Right ventricle myocardium superior (tissue), 1 donor: ENCODE measurements at regions not wholly inside any gene's neighbourhood (a gene's known extent, or its start where the extent isn't known, plus 50 kb on each side); places are given as distances from the start of the nearest gene placed in this dataset.

Experiments used
- ATAC-seq: fragments of 200-7000 bp; cut with Tn5 transposase; one replicate; pipeline ENCODE4 v1.9.1; 2020; ENCODE audit warnings: mild to moderate bottlenecking; ENCODE audit not compliant: poor library complexity
- DNase-seq: peaks from one replicate; pipeline ENCODE4 v3.0.0-alpha.2; 2020
- intact Hi-C: fragments of 100-400 bp; cut with DNase I; formaldehyde crosslinking; loops from one replicate; pipeline ENCODE4 v1.11.2; 2022
- donor health status: DM: no; HTN: yes; CAD: no; lungs with severe emphysema.

GRCh38 chr1:239322369-239322768 lies 64.0 kb upstream of the CHRM3 start:
- intact Hi-C loops: no loop called here
- ATAC-seq: no peak
- no peak for DNase-seq

DNA sequence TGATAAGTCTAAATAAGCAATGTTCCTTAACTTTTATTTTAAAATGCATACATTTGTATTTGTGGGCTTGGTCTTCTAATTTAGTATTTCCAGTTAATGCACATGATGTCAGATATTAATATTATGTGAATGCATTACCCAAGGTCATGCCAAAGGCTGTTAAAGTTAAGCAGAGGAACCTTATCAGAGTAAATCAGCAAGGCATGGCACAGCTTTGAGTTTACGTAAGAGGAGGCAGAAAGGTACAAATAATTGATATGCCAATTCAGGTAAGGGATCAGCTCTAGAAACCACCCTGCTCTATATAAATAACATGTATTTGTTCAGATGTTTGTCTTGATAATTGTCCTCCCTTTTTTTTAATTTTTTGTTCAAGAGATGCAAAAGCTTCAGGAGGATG lies 64.5 kb upstream of the CHRM3 start:
- DNase-seq: no peak
- intact Hi-C loops: no loop called here
- ATAC-seq: no peak

DNA sequence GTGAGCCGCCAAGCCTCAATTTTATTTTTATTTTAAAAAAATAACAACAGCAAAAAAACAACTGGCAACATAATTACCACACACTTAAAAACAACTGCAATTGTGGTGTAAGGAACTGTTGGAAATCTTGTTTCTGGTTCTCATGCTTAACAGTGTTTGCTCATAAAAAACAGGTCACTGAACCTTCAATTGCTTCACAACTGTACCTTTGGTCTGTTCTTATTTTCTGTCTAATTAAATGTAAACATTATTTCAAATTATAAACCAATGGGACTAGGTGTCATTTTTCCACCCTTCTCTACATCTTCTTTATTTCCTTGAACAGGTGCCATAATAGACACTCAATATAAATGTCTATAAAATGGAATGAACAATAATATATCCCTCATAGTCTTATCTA lies 68.4 kb upstream of the CHRM3 start:
- ATAC-seq: no peak
- no peak for DNase-seq
- intact Hi-C loops: no loop called here

DNA sequence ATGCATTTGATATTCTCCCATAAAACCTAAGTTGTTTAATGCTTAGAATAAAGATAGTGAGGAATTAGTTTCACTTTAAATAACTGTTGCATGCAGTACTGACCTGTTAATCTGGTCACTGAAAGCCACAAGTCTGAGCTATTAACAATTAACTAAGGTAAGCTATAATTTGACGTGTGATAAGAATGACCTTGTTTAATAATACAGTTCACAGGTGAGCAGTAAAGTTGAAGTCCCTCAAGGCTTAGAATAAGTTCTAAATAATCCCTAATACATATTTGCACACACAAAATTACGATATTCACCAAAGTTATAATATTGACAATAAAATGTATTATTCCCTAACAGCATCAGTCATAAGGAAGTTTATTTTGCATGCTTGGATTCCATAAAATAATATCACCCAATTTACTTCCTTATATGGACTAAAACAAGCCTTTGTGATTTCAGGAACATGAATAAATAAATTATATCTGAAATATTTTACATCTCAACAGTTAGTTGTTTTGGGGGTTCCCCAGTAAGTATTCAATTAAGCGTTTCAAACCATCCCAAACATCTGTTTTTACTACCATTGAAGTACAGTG lies 70.6 kb upstream of the CHRM3 start:
- no peak for ATAC-seq
- intact Hi-C loops: no loop called here
- no peak for DNase-seq

DNA sequence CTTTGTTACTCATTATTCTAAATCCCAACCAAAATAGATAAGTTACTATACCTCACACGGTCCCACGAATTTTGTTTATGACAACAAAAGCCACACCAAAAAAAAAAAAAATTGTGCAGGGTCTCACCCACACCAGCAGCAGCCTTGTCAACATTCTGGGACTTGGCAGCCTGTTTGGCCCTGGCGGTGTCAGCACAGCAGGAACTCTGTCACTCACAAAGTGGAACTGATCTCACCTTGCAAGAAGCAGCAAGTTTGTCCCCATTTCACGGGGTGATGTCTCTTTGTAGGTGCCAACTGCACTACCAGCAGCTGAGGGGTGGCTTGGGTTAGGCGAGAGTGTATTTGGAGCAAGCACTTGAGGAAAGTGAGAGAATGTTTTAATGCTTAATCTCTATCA lies 75.0 kb upstream of the CHRM3 start:
- DNase-seq (no peak), ATAC-seq (no peak)
- intact Hi-C loops: no loop called here

DNA sequence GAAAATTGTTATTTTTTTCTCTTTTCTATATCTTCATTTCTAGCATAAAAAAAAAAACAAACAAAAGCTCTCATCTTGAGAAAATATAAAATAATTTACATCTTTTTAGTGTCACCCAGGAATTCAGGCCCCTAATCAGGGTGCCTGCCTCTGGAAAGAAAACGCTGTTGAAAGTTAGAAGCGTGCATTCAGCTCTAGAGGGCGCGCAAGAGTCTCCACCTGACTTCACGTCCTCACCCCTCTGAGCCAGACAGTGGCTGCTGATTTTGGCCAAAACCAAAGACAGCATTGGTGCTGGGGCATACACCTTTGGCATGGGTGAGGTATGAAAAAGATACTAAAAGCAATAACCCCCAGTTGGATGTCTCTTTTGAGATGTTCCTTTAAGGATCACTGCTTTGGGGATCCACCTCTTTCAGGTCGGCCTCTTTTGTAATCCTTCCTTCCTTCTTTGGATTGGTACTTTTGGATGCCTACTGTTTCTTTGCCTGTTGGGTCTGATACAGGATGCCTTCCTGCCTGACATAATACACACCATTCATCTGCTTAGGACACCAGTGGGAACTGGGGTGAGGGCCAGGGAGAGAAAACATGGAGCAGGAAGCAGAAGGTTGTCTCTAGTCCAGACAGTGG lies 77.6 kb upstream of the CHRM3 start:
- ATAC-seq: no peak
- no peak for DNase-seq
- intact Hi-C loops: no loop called here

- intact Hi-C loops: no loop called here
- no peak for DNase-seq
- no peak for ATAC-seq
These were observed 78.5 kb upstream of the CHRM3 start for GRCh38 chr1:239307886-239308285.

DNA sequence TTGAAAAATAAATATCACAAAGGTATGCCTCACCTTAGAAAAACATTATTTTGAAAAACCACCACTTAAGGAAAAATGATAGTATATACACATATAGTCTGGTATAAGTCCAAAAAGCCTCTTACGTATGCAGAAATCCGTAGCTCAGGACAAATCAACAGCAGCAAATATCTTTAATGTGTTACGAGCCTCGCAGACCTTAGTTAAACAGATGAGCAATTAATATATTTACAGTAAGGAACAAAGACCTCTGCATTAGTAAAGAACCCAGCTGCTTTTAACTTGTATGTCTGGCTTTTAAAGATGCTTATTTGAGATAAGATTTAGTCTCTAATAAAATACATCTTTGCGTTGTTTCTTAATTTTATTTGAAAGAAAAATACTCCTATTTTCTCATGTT lies 79.9 kb upstream of the CHRM3 start:
- intact Hi-C loops: no loop called here
- DNase-seq: no peak
- ATAC-seq: no peak

DNA sequence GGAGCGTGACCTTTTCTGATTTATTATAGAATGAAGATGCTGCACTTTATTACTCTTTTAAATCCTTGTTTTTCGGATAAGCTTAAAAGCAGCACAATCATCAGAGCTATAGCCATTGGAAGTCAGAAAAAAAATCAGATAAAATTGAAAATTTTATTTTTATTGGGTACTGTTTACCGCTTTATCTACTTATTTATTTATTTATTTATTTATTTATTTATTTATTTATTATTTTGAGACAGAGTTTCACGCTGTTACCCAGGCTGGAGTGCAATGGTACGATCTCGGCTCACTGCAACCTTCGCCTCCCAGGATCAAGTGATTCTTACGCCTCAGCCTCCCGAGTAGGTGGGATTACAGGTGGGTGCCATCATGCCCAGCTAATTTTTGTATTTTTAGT lies 83.1 kb upstream of the CHRM3 start:
- DNase-seq (no peak), ATAC-seq (no peak)
- intact Hi-C loops: no loop called here

- ATAC-seq: no peak
- intact Hi-C loops: no loop called here
- DNase-seq: no peak
These were observed 83.7 kb upstream of the CHRM3 start for GRCh38 chr1:239302696-239303095.

- intact Hi-C loops: no loop called here
These were observed 85.1 kb upstream of the CHRM3 start for GRCh38 chr1:239301251-239301650.

DNA sequence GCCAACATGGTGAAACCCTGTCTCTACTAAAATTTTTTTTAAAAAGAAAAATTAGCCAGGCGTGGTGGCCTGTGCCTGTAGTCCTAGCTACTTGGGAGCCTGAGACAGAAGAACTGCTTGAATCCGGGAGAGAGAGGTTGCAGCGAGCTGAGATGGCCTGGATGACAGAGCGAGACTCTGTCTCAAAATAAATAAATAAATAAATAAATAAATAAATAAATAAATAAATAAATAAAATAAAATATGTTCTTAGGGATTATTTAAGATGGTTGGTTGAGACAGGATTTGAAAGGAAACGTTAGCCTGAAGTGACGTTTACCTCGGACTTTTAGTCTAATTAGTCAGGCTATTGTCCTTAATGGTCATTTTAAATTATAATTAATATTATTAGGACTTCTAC lies 88.5 kb upstream of the CHRM3 start:
- ATAC-seq: no peak
- intact Hi-C loops: no loop called here
- DNase-seq: no peak

More at GRCh38 chr1:239301251-239301650, 85.1 kb upstream of the CHRM3 start:
- ATAC-seq (no peak), DNase-seq (no peak)

GRCh38 chr1:239293350-239294110 lies 92.8 kb upstream of the CHRM3 start:
- no peak for ATAC-seq
- DNase-seq: no peak
- intact Hi-C loops: no loop called here

- DNase-seq (no peak), ATAC-seq (no peak)
- intact Hi-C loops: no loop called here
These were observed 97.4 kb upstream of the CHRM3 start for GRCh38 chr1:239288820-239289554.

GRCh38 chr1:239287296-239287695 lies 99.1 kb upstream of the CHRM3 start:
- DNase-seq: no peak
- no peak for ATAC-seq
- intact Hi-C loops: no loop called here

GRCh38 chr1:239283216-239283615 lies 103.2 kb upstream of the CHRM3 start:
- ATAC-seq: no peak
- intact Hi-C loops: no loop called here
- no peak for DNase-seq

- no peak for ATAC-seq
- DNase-seq: no peak
- intact Hi-C loops: no loop called here
These were observed 104.0 kb upstream of the CHRM3 start for GRCh38 chr1:239282411-239282810.

DNA sequence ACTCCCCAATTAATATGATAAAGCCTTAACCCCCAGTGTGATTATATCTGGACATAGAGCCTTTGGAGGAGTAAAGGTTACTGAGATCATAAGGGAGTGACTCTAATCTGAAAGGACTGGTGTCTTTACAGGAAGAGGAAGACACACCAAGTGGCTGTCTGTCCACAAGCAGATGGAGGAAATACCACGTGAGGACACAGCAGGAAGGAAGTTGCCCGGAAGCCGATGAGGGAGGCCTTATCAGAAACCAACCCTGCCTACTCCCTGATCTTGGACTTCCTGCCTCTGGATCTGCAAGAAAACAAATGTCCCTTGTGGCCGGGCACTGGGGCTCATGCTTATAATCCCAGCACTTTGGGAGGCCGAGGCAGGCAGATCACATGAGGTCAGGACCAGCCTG lies 110.3 kb upstream of the CHRM3 start:
- DNase-seq (no peak), ATAC-seq (no peak)
- intact Hi-C loops: no loop called here

DNA sequence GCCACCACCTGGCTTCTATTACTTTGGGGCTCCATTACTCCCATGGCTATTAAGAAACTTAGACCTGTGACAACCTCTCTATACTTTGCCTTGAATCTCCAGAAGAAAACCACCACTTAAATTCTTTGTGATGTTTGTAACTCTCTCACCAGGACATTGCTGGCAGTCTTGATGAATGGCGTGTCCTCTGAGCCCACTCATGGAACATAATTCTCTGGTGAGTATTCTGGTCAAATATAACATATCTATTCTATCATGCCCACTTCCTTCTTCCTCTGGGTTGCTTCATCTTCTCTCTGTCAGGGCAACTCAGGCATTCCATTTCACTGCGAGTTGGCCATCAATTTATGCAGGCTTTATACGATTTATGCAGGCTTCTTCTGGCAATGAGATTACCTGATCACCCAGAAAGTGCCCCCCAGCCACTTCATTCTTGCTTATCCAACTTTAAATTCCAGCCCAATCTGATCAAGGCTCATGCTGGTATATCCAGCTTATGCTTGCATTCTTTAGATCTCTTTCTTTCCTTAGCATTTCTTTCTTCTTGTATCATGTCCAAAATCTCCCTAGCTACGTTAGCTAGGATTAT lies 112.0 kb upstream of the CHRM3 start:
- no peak for DNase-seq
- intact Hi-C loops: no loop called here
- ATAC-seq: no peak
